Amniotic stem cell (primary cell): ENCODE measurements at regions not wholly inside any gene's neighbourhood (a gene's known extent, or its start where the extent isn't known, plus 50 kb on each side); places are given as distances from the start of the nearest gene placed in this dataset.
"Not testable (repeated sequence)": the region's sequence is repeated elsewhere in the genome, so short reads cannot be mapped to it uniquely, and the experiment has no call there.

Experiments used
- DNase-seq: peaks from one replicate; lab custom pipeline; 2025; lab: John Stamatoyannopoulos, UW

GRCh38 chr13:61358599-61358998 is 57.0 kb downstream of the PCDH20 start:
- no peak for DNase-seq

- DNase-seq = no peak
Measured at GRCh38 chr13:61350341-61350740, 65.3 kb downstream of the PCDH20 start.

- DNase-seq = no peak
Measured at GRCh38 chr13:61339054-61339621, 76.5 kb downstream of the PCDH20 start.

GRCh38 chr13:61316647-61317046 is 99.0 kb downstream of the PCDH20 start:
- DNase-seq = no peak

- DNase-seq = no peak
Measured at GRCh38 chr13:61294467-61295191, 121.0 kb downstream of the PCDH20 start.

- DNase-seq = no peak
Measured at GRCh38 chr13:61286148-61286745, 129.4 kb downstream of the PCDH20 start.

GRCh38 chr13:61277586-61278276 is 137.9 kb downstream of the PCDH20 start:
- DNase-seq = no peak

- DNase-seq = no peak
Measured at GRCh38 chr13:61277088-61277487, 138.6 kb downstream of the PCDH20 start.

GRCh38 chr13:61276401-61276800 is 139.2 kb downstream of the PCDH20 start:
- DNase-seq = no peak

GRCh38 chr13:61275736-61276135 is 139.9 kb downstream of the PCDH20 start:
- DNase-seq = no peak

- no peak for DNase-seq
Measured at GRCh38 chr13:61275251-61275650, 140.4 kb downstream of the PCDH20 start.

- not testable (repeated sequence) for DNase-seq
Measured at GRCh38 chr13:61266896-61267295, 148.8 kb downstream of the PCDH20 start.

- DNase-seq = no peak
Measured at GRCh38 chr13:61261746-61262472, 153.7 kb downstream of the PCDH20 start.

- no peak for DNase-seq
Measured at GRCh38 chr13:61258185-61258584, 157.5 kb downstream of the PCDH20 start.

GRCh38 chr13:61255040-61255796 is 160.4 kb downstream of the PCDH20 start:
- DNase-seq = no peak

GRCh38 chr13:61253105-61253877 is 162.4 kb downstream of the PCDH20 start:
- DNase-seq = no peak

GRCh38 chr13:61252213-61252612 is 163.4 kb downstream of the PCDH20 start:
- no peak for DNase-seq

- no peak for DNase-seq
Measured at GRCh38 chr13:61247149-61247936, 168.3 kb downstream of the PCDH20 start.

- no peak for DNase-seq
Measured at GRCh38 chr13:61246351-61246750, 169.3 kb downstream of the PCDH20 start.

- no peak for DNase-seq
Measured at GRCh38 chr13:61215601-61216000, 200.0 kb downstream of the PCDH20 start.
